Stimulated activated CD4-positive, alpha-beta T cell treated with anti-CD3 and anti-CD28 coated beads, Interleukin-15, amount 100 ng/mL, for 48 hours (primary cell): ENCODE measurements at regions not wholly inside any gene's neighbourhood (a gene's known extent, or its start where the extent isn't known, plus 50 kb on each side); places are given as distances from the start of the nearest gene placed in this dataset.

Experiments used
- DNase-seq, 2 donors: peaks; one replicate each; pipeline ENCODE4 v3.0.0-alpha.2; 2020; ENCODE audit warnings: low read depth in 2 of 2

DNA sequence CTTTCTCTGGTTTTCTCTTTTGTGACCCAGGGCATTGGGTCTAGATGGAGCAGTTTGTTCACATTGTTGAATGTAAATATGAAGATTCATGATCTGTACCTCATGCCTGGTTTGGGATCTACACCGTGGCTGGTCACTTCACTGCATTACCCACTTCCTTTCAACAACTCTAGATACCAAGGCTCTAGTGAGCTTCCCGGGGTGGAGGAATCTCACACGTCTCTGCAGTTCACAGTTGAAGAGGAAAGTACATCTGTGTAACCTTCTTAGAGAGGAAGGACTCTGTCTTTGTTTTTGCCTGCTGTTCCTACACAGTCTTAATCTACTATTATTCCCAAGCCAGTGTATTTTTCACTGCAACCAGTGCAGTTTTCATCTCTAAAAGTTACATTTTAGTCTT is 574.8 kb downstream of the MBD2 start:
- no peak for DNase-seq

GRCh38 chr18:53644799-53645471 is 579.5 kb downstream of the MBD2 start:
- no peak for DNase-seq

DNA sequence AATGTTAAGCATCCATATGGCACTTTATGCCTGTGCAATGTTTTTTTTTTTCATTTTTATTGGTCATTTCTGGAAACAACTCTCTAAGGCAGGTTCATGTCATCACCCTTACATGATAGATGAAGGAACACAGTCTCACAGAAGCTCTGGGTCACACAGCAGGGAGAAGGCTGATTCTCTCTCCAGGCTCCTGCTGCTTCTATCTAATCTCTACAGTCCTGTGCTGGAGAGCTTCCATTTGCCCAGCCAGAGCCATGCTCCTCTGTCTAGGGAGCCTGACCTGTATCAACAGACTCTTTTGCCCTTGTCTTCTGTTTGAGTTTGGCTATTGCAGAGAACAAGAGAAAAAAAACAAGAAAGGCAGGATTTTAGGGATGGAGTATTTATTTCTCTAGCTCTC is 584.8 kb downstream of the MBD2 start:
- no peak for DNase-seq

DNA sequence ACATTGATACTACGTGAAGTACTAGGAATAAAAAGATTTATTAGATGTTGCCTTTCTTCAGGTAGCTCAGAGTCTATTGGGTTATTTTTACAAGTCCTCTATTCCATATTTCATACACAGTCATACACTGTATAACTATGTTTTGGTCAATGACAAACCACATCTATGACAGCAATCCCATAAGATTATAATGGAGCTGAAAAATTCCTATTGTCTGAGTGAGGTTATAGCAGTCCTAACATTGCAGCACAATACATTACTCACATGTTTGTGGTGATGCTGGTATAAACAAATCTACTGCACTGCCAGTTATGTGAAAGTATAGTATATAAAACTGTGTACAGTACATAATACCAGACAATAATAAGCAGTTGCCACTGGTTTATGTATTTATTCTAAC is 595.1 kb downstream of the MBD2 start:
- no peak for DNase-seq

GRCh38 chr18:53625997-53626599 is 598.4 kb downstream of the MBD2 start:
- no peak for DNase-seq

GRCh38 chr18:53610957-53611356 is 613.5 kb downstream of the MBD2 start:
- no peak for DNase-seq

DNA sequence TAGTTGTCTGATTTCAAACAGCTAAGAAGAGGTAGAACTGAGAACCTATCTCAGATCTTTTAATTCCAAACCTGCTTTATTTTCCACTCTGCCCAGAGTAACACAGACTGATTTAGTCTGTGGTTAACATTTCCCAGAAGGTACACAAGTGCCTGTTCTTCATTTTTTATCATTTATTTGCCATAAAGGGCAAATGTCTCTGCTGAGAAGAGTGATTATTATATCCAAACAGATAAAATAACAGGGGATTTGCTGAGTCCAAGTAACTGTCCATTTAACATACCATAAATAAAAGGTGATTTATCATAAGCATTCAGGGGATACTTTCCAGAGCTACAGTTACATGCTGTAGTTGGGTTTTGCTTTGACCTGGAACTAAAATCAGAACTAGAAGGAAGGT is 617.7 kb downstream of the MBD2 start:
- DNase-seq, result no peak

DNA sequence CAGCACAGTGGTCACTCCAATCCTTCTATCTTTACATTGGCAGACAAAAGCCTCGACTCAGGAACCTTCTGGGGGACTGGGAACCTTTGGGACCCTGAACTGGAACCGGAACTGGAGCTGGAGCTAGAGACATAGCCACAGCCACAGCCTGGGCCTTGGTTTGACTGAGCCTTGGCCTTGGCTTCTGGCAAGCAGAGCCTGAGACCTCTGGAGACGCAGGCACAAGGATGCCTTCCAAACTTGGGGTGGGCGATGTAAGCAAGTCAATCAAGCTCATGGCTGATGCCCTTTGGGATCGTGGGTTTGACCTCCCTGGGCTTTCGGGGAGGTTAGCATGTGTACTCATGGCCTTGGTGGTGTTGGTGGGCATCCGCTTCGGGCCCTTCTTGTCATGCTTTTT is 619.3 kb downstream of the MBD2 start:
- DNase-seq, result no peak

DNA sequence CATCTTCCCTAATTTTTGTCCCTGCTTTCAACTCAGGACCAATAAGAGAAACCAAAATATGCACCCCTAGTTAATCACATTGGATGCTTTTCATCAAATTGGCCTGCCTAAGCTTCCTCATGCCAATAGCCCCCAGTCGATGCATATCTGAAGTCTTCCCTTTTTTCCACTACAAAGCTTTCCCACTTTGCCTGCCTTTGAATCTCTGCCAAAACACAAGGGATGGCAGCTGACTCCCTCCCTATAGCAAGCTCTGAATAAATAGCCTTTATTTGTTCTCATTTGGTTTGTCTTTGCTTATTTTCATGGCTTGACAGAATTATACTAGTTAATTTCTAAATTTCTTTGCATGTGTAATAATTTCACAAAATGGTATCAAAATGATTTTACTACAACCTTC is 621.2 kb downstream of the MBD2 start:
- DNase-seq, result no peak

GRCh38 chr18:53601344-53601743 is 623.1 kb downstream of the MBD2 start:
- DNase-seq, result no peak

GRCh38 chr18:53586923-53587322 is 637.5 kb downstream of the MBD2 start:
- no peak for DNase-seq
